Right hindlimb (tissue), 1 donor: ENCODE measurements at regions not wholly inside any gene's neighbourhood (a gene's known extent, or its start where the extent isn't known, plus 50 kb on each side); places are given as distances from the start of the nearest gene placed in this dataset.
A peak's percentile ranks its signal among the peaks of the same experiment; 100 is the strongest.
"Not testable (repeated sequence)": the region's sequence is repeated elsewhere in the genome, so short reads cannot be mapped to it uniquely, and the experiment has no call there.

ENCODE experiments used
- DNase-seq: peaks from one replicate; pipeline ENCODE4 v3.0.0-alpha.2; 2018

DNA sequence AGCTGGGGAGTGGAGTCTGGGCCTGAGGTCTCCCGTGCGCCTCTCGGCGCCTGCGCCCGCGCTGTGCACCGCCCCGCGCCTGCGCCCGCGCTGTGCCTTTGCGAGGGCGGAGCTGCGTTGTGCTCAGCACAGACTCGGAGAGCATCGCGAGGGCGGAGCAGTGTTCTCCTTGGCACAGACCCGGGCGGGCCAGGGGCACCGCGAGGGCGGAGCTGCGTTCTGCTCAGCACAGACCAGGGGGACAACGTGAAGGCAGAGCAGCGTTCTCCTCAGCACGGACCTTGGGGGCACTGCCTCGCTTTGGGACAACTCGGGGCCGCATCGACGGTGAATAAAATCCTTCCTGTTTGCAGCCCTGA lies 2968.4 kb downstream of the RPIA start:
- DNase-seq = peak; percentile 66

DNA sequence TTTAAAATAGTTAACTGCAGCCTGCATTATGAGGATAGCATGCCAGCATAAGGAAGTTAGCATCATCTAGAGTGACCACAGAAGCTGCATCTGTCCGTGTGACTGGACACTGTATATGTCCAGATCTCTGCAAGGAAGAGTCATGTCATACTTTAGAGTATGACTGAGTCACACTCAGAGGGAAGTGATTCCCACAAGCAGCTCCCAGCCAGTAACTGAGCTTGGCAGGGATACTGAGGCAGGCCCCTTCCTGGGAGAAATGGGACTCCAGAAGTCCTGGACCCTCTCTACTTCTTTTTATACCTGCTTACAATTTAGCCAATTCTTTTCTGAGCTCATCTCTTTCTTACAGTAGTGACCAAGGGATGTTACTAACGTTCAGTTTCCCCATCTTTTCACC lies 2975.9 kb downstream of the RPIA start:
- not testable (repeated sequence) for DNase-seq

GRCh38 chr2:91685541-91685940 lies 2994.1 kb downstream of the RPIA start:
- not testable (repeated sequence) for DNase-seq

DNA sequence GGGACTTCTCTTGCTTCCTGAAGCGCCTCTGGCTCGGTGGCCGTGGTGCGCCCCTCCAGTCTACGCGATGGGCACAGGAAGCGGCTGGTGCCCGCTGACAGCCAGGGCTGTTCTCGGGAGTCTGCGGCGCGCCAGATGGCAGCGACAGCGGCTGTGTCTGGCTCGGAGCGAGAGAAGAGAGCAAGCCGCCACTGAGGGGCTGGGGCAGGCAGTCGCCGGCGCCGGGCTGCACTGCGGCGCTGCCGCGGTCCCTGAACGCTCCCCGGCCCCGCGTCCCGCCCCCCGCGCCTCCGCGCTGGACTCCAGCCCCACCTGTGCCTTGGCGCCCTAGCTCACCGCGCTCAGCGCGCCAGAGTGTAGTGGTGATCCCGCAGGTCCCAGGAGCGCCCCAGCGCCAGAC lies 2994.6 kb downstream of the RPIA start:
- not testable (repeated sequence) for DNase-seq
